Endothelial cell (in vitro differentiated cells): ENCODE measurements at regions not wholly inside any gene's neighbourhood (a gene's known extent, or its start where the extent isn't known, plus 50 kb on each side); places are given as distances from the start of the nearest gene placed in this dataset.
A peak's percentile ranks its signal among the peaks of the same experiment; 100 is the strongest.
"Not testable (repeated sequence)": the region's sequence is repeated elsewhere in the genome, so short reads cannot be mapped to it uniquely, and the experiment has no call there.

Source experiments
- DNase-seq: peaks from one replicate; pipeline ENCODE4 v3.0.0; 2021; ENCODE audit warnings: low spot score
- H3K27ac Mint-ChIP-seq: one replicate; pipeline ENCODE4 v1.8.0; 2021; ENCODE audit warnings: mixed read lengths, inconsistent platforms; ENCODE audit not compliant: unreplicated experiment
- H3K27me3 Mint-ChIP-seq: one replicate; pipeline ENCODE4 v1.8.0; 2021; ENCODE audit warnings: mild to moderate bottlenecking, moderate library complexity, mixed read lengths, inconsistent platforms; ENCODE audit not compliant: unreplicated experiment
- H3K36me3 Mint-ChIP-seq: one replicate; pipeline ENCODE4 v1.8.0; 2021; ENCODE audit warnings: mild to moderate bottlenecking, low read depth, mixed read lengths, inconsistent platforms; ENCODE audit not compliant: unreplicated experiment
- H3K4me1 Mint-ChIP-seq: one replicate; pipeline ENCODE4 v1.8.0; 2021; ENCODE audit warnings: mild to moderate bottlenecking, mixed read lengths, inconsistent platforms; ENCODE audit not compliant: unreplicated experiment
- H3K4me3 Mint-ChIP-seq: one replicate; pipeline ENCODE4 v1.8.0; 2021; ENCODE audit warnings: mild to moderate bottlenecking, mixed read lengths, inconsistent platforms; ENCODE audit not compliant: unreplicated experiment
- H3K9me3 Mint-ChIP-seq: one replicate; pipeline ENCODE4 v1.8.0; 2021; ENCODE audit warnings: mixed read lengths, inconsistent platforms; ENCODE audit not compliant: unreplicated experiment
- CTCF ChIP-seq: fragments of 200-600 bp; sonication (generic); IDR thresholded peaks from one replicate; pipeline ENCODE4 v1.5.0; 2021; ENCODE audit warnings: antibody characterized with exemption; ENCODE audit not compliant: unreplicated experiment

- Mint-ChIP-seq H3K27ac (no peak overlapping the region), H3K27me3 (no peaks in the 10 kb centered on the region), H3K4me1 (peaks cover 4% of the 10 kb centered on the region), H3K36me3 (no peaks in the 10 kb centered on the region), H3K4me3 (peak overlapping the region; percentile 14), H3K9me3 (no peaks in the 10 kb centered on the region)
- TF ChIP-seq CTCF: peak; percentile 84
- DNase-seq: peak; percentile 95
Observed at GRCh38 chr12:13534645-13535398, 338.3 kb downstream of the EMP1 start.

- no peaks in the 10 kb centered on the region for H3K9me3 Mint-ChIP-seq
- no peak for TF ChIP-seq CTCF
- H3K4me1 Mint-ChIP-seq: peaks cover 4% of the 10 kb centered on the region
- no peak overlapping the region for H3K27ac Mint-ChIP-seq
- no peak for DNase-seq
- H3K27me3 Mint-ChIP-seq: no peaks in the 10 kb centered on the region
- H3K36me3 Mint-ChIP-seq: no peaks in the 10 kb centered on the region
- peak overlapping the region; percentile 14 for H3K4me3 Mint-ChIP-seq
Observed at GRCh38 chr12:13534242-13534641, 337.7 kb downstream of the EMP1 start.

- no peaks in the 10 kb centered on the region for H3K27me3 Mint-ChIP-seq
- no peak overlapping the region for H3K27ac Mint-ChIP-seq
- H3K36me3 Mint-ChIP-seq: no peaks in the 10 kb centered on the region
- no peak overlapping the region for H3K4me3 Mint-ChIP-seq
- TF ChIP-seq CTCF: no peak
- H3K9me3 Mint-ChIP-seq: no peaks in the 10 kb centered on the region
- peaks cover 4% of the 10 kb centered on the region for H3K4me1 Mint-ChIP-seq
- DNase-seq: no peak
Observed at GRCh38 chr12:13530966-13531365, 334.4 kb downstream of the EMP1 start.

GRCh38 chr12:13526185-13526921, 329.8 kb downstream of the EMP1 start:
- H3K36me3 Mint-ChIP-seq, H3K4me3 Mint-ChIP-seq, H3K4me1 Mint-ChIP-seq, H3K27me3 Mint-ChIP-seq, H3K9me3 Mint-ChIP-seq, H3K27ac Mint-ChIP-seq, DNase-seq: not testable (repeated sequence)

- no peaks in the 10 kb centered on the region for H3K9me3 Mint-ChIP-seq
- no peak for DNase-seq
- TF ChIP-seq CTCF: no peak
- H3K4me1 Mint-ChIP-seq: no peaks in the 10 kb centered on the region
- peaks cover 5% of the 10 kb centered on the region for H3K27me3 Mint-ChIP-seq
- H3K36me3 Mint-ChIP-seq: no peaks in the 10 kb centered on the region
- no peak overlapping the region for H3K4me3 Mint-ChIP-seq
- H3K27ac Mint-ChIP-seq: no peak overlapping the region
Observed at GRCh38 chr12:13523536-13524307, 327.2 kb downstream of the EMP1 start.

- H3K27me3 Mint-ChIP-seq, H3K9me3 Mint-ChIP-seq, H3K4me1 Mint-ChIP-seq, DNase-seq, H3K36me3 Mint-ChIP-seq, H3K27ac Mint-ChIP-seq: not testable (repeated sequence)
- peak overlapping the region; percentile 7 for H3K4me3 Mint-ChIP-seq
Observed at GRCh38 chr12:13518034-13518433, 321.5 kb downstream of the EMP1 start.
